Type B pancreatic cell (in vitro differentiated cells): ENCODE measurements at regions not wholly inside any gene's neighbourhood (a gene's known extent, or its start where the extent isn't known, plus 50 kb on each side); places are given as distances from the start of the nearest gene placed in this dataset.

Experiments
- DNase-seq: peaks from one replicate; pipeline ENCODE4 v3.0.0; 2021; ENCODE audit warnings: mixed read lengths; ENCODE audit not compliant: unreplicated experiment; ENCODE audit errors: extremely low spot score
- H3K27ac Mint-ChIP-seq: 2 replicates; pipeline ENCODE4 v1.8.0; 2021; ENCODE audit warnings: mild to moderate bottlenecking, mixed read lengths
- H3K27me3 Mint-ChIP-seq: 2 replicates; pipeline ENCODE4 v1.8.0; 2021; ENCODE audit warnings: mixed read lengths
- H3K36me3 Mint-ChIP-seq: 2 replicates; pipeline ENCODE4 v1.8.0; 2021; ENCODE audit warnings: mixed read lengths
- H3K4me1 Mint-ChIP-seq: one replicate; pipeline ENCODE4 v1.8.0; 2021; ENCODE audit warnings: mixed read lengths; ENCODE audit not compliant: unreplicated experiment
- H3K4me3 Mint-ChIP-seq: 2 replicates; pipeline ENCODE4 v1.8.0; 2021; ENCODE audit warnings: mild to moderate bottlenecking, mixed read lengths
- H3K9me3 Mint-ChIP-seq: 2 replicates; pipeline ENCODE4 v1.8.0; 2021; ENCODE audit warnings: mixed read lengths
- CTCF ChIP-seq: fragments of 200-600 bp; sonication (generic); conservative IDR thresholded peaks from 2 replicates; pipeline ENCODE4 v1.5.0; 2021; ENCODE audit warnings: antibody characterized with exemption, mild to moderate bottlenecking

DNA sequence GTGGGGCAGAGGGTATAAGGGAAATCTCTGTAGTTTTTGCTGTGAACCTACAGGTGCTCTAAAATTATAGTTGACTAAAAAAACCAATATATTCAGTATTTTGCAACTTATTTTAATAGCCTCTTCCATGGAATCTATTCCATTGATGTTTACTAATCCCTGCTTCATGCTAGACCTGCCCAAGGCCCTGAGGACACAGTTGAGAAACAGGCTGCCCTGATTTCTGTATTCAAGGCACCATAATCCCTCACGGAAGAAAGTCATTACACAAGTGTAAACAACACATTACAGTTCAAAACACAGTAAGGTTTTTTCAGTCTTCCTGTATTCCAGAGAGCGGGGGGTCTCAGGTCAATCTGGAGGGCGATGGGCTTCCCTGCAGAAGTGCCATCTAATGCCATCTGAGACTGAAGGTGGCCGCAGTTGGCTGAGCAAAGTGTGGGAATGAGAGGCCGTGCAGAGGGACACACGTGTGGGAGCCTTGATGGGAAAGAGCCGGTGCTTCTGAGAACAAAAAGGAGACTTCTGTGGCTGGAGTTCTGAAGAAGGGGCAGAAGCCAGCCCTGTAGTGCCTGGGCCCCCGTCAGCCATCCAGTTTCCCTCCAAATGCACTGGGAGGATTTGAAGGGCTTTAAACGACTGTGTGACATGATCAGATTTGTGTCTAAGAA, 146.9 kb downstream of the PTPN20 start:
- Mint-ChIP-seq H3K27ac (no peak overlapping the region), H3K4me1 (peaks cover 10% of the 10 kb centered on the region), H3K4me3 (no peak overlapping the region), H3K36me3 (no peaks in the 10 kb centered on the region), H3K27me3 (peaks cover 58% of the 10 kb centered on the region), H3K9me3 (no peaks in the 10 kb centered on the region)
- TF ChIP-seq CTCF = no peak
- no peak for DNase-seq

GRCh38 chr10:47058961-47059391, 147.7 kb downstream of the PTPN20 start:
- no peak overlapping the region for H3K4me3 Mint-ChIP-seq
- DNase-seq = no peak
- H3K9me3 Mint-ChIP-seq = no peaks in the 10 kb centered on the region
- peaks cover 8% of the 10 kb centered on the region for H3K4me1 Mint-ChIP-seq
- H3K27me3 Mint-ChIP-seq = peaks cover 59% of the 10 kb centered on the region
- TF ChIP-seq CTCF = no peak
- no peaks in the 10 kb centered on the region for H3K36me3 Mint-ChIP-seq
- H3K27ac Mint-ChIP-seq = no peak overlapping the region

- no peak for TF ChIP-seq CTCF
- DNase-seq = no peak
- H3K27ac Mint-ChIP-seq = no peak overlapping the region
Observed at GRCh38 chr10:47059606-47060311, 148.5 kb downstream of the PTPN20 start.

GRCh38 chr10:47060356-47060755, 149.1 kb downstream of the PTPN20 start:
- TF ChIP-seq CTCF = no peak
- Mint-ChIP-seq H3K36me3 (no peaks in the 10 kb centered on the region), H3K9me3 (no peaks in the 10 kb centered on the region), H3K4me1 (peaks cover 8% of the 10 kb centered on the region), H3K27ac (no peak overlapping the region), H3K4me3 (no peak overlapping the region), H3K27me3 (peaks cover 67% of the 10 kb centered on the region)
- no peak for DNase-seq

More at GRCh38 chr10:47059606-47060311, 148.5 kb downstream of the PTPN20 start:
- H3K9me3 Mint-ChIP-seq = no peaks in the 10 kb centered on the region
- peaks cover 8% of the 10 kb centered on the region for H3K4me1 Mint-ChIP-seq
- no peak overlapping the region for H3K4me3 Mint-ChIP-seq
- no peaks in the 10 kb centered on the region for H3K36me3 Mint-ChIP-seq
- peaks cover 63% of the 10 kb centered on the region for H3K27me3 Mint-ChIP-seq

DNA sequence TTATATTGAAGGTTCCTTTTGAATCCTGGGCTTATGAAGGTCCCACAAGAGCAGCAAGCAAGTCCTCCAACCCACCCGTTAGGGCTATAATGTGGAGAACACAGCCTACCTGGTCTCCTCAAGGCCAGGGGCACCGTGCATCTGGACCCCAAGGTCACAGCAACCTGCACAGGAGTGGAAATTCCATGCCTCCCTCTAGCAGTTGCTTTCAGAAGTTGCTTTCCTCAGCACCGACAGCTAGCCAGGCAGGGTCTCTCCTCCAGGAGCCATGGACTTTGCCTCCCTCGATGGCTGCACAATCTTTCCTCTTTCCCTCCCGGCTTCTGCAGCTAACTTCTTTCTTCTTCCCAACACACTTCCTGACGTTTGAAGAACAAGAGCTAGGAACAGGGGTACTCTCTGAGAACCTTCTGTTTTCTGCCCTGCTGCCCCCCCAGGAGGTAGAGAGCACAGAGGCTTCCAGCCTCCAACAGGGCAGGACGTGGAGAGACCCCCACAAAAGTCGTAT, 149.8 kb downstream of the PTPN20 start:
- H3K4me3 Mint-ChIP-seq = no peak overlapping the region
- no peak overlapping the region for H3K27ac Mint-ChIP-seq
- H3K9me3 Mint-ChIP-seq = no peaks in the 10 kb centered on the region
- H3K27me3 Mint-ChIP-seq = peaks cover 71% of the 10 kb centered on the region
- DNase-seq = no peak
- H3K36me3 Mint-ChIP-seq = no peaks in the 10 kb centered on the region
- no peak for TF ChIP-seq CTCF
- H3K4me1 Mint-ChIP-seq = peaks cover 8% of the 10 kb centered on the region
